ENCODE measurements at regions not wholly inside any gene's neighbourhood (a gene's known extent, or its start where the extent isn't known, plus 50 kb on each side); places are given as distances from the start of the nearest gene placed in this dataset.

GRCh38 chr10:104580774-104581675 is 60.1 kb upstream of the SORCS3 start:
- Mint-ChIP-seq H3K27ac (no peak overlapping the region), H3K4me1 (peaks cover 6% of the 10 kb centered on the region), H3K9me3 (no peaks in the 10 kb centered on the region), H3K36me3 (ENCODE audit: low read depth) (no peaks in the 10 kb centered on the region), H3K4me3 (no peak overlapping the region), H3K27me3 (peaks cover 24% of the 10 kb centered on the region)
- ATAC-seq (replicated peaks): peak; percentile 78

DNA sequence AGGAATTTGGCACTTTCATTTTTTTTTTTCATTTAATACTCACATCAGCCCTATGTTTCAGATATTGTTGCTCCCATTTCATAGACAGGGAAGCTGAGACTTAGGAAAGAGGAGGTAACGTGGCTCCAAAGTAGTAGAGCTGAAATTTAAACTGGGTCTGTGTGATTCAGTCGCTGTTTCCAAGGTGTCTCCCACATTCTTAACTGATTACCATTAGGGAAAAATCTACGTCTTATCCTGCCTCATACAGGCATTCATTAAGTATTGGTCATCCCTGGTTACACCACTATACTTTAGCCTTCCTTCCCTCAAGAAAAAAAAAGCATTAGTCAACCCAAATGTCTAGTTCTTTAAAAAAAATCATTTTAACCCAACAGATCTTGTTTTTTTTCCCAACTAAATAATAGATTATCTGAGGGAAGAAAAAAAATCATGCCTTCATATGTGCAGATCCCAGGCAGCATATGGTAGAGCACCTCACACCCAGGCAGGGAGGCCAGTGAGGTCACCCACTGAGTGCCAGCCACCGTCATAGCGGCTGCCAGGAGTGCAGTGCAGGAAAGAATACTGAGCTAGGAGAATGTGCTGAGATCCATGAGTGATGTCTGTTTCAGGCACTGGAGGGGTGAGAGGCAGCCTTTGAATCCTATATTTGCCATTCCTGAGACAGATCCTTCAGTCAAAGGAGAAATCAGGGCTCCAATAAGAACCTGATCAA is 59.0 kb upstream of the SORCS3 start:
- Mint-ChIP-seq H3K9me3 (no peaks in the 10 kb centered on the region), H3K27ac (no peak overlapping the region), H3K4me3 (no peak overlapping the region), H3K27me3 (peaks cover 24% of the 10 kb centered on the region), H3K36me3 (ENCODE audit: low read depth) (no peaks in the 10 kb centered on the region), H3K4me1 (peaks cover 12% of the 10 kb centered on the region)
- ATAC-seq (replicated peaks): no peak

GRCh38 chr10:104582602-104582951 is 58.5 kb upstream of the SORCS3 start:
- Mint-ChIP-seq H3K36me3 (ENCODE audit: low read depth) (no peaks in the 10 kb centered on the region), H3K27me3 (peaks cover 24% of the 10 kb centered on the region), H3K9me3 (no peaks in the 10 kb centered on the region), H3K27ac (no peak overlapping the region), H3K4me3 (no peak overlapping the region), H3K4me1 (peaks cover 14% of the 10 kb centered on the region)
- ATAC-seq (replicated peaks): peak; percentile 24

GRCh38 chr10:104582966-104583365 is 58.1 kb upstream of the SORCS3 start:
- no peaks in the 10 kb centered on the region for H3K9me3 Mint-ChIP-seq
- no peak for ATAC-seq (replicated peaks)
- peaks cover 14% of the 10 kb centered on the region for H3K4me1 Mint-ChIP-seq
- no peak overlapping the region for H3K4me3 Mint-ChIP-seq
- H3K36me3 Mint-ChIP-seq (ENCODE audit: low read depth): no peaks in the 10 kb centered on the region
- H3K27me3 Mint-ChIP-seq: peaks cover 24% of the 10 kb centered on the region
- no peak overlapping the region for H3K27ac Mint-ChIP-seq

DNA sequence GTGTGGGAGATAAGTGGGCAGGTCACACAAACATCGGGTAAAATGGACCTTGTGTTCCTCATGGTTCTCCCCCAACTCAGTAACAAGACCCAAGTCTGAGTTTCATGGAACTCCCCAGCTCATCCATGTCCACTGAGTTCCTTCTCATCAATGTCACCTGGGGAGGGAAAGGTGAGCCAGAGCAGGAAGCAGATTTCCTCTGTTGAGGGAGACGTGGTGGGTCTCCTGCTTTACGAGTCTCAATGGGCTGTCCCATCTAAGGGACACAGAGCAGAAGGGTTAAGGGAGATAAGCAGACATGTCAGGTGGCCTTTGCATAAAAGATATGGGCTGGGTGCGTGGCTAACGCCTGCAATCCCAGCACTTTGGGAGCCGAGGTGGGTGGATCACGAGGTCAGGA is 56.5 kb upstream of the SORCS3 start:
- Mint-ChIP-seq H3K4me3 (no peak overlapping the region), H3K4me1 (peaks cover 14% of the 10 kb centered on the region), H3K36me3 (ENCODE audit: low read depth) (no peaks in the 10 kb centered on the region), H3K9me3 (no peaks in the 10 kb centered on the region), H3K27ac (no peak overlapping the region), H3K27me3 (peaks cover 17% of the 10 kb centered on the region)
- no peak for ATAC-seq (replicated peaks)

- no peaks in the 10 kb centered on the region for H3K9me3 Mint-ChIP-seq
- H3K4me3 Mint-ChIP-seq: no peak overlapping the region
- ATAC-seq (replicated peaks): no peak
- H3K27ac Mint-ChIP-seq: no peak overlapping the region
- H3K4me1 Mint-ChIP-seq: peaks cover 8% of the 10 kb centered on the region
- peaks cover 18% of the 10 kb centered on the region for H3K27me3 Mint-ChIP-seq
- H3K36me3 Mint-ChIP-seq (ENCODE audit: low read depth): no peaks in the 10 kb centered on the region
Measured at GRCh38 chr10:104587751-104588150, 53.3 kb upstream of the SORCS3 start.

- Mint-ChIP-seq H3K27me3 (peaks cover 17% of the 10 kb centered on the region), H3K4me1 (peaks cover 8% of the 10 kb centered on the region), H3K36me3 (ENCODE audit: low read depth) (no peaks in the 10 kb centered on the region), H3K9me3 (no peaks in the 10 kb centered on the region), H3K4me3 (no peak overlapping the region), H3K27ac (no peak overlapping the region)
- ATAC-seq (replicated peaks): no peak
Measured at GRCh38 chr10:104589431-104589830, 51.7 kb upstream of the SORCS3 start.

- H3K36me3 Mint-ChIP-seq (ENCODE audit: low read depth): no peaks in the 10 kb centered on the region
- no peak overlapping the region for H3K4me3 Mint-ChIP-seq
- no peak overlapping the region for H3K27ac Mint-ChIP-seq
- H3K4me1 Mint-ChIP-seq: peaks cover 8% of the 10 kb centered on the region
- no peaks in the 10 kb centered on the region for H3K9me3 Mint-ChIP-seq
- H3K27me3 Mint-ChIP-seq: peaks cover 22% of the 10 kb centered on the region
- no peak for ATAC-seq (replicated peaks)
Measured at GRCh38 chr10:104589871-104590270, 51.2 kb upstream of the SORCS3 start.

Measured in activated T-helper 17 cell treated with anti-CD3 and anti-CD28 coated beads, Interleukin-2, amount 50 U/mL, for 72 hours (primary cell).